Left ventricle myocardium inferior (tissue), 1 donor: ENCODE measurements at regions not wholly inside any gene's neighbourhood (a gene's known extent, or its start where the extent isn't known, plus 50 kb on each side); places are given as distances from the start of the nearest gene placed in this dataset.

Experiments used
- DNase-seq: peaks from one replicate; pipeline ENCODE4 v3.0.0-alpha.2; 2020
- H3K27ac ChIP-seq: fragments of 200-600 bp; replicated peaks from 2 replicates; pipeline ENCODE4 v1.8.0; 2021
- H3K27me3 ChIP-seq: fragments of 200-600 bp; 2 replicates; pipeline ENCODE4 v1.8.0; 2021; ENCODE audit warnings: low read depth
- H3K36me3 ChIP-seq: fragments of 200-600 bp; 2 replicates; pipeline ENCODE4 v1.8.0; 2021
- H3K4me1 ChIP-seq: fragments of 200-600 bp; 2 replicates; pipeline ENCODE4 v1.8.0; 2021
- H3K4me3 ChIP-seq: fragments of 200-600 bp; 2 replicates; pipeline ENCODE4 v1.8.0; 2021; ENCODE audit warnings: mild to moderate bottlenecking, moderate library complexity
- H3K9me3 ChIP-seq: fragments of 200-600 bp; replicated peaks from 2 replicates; pipeline ENCODE4 v1.8.0; 2021
- CTCF ChIP-seq: fragments of 200-600 bp; IDR thresholded peaks from 2 replicates; pipeline ENCODE4 v1.8.0; 2021; ENCODE audit warnings: antibody characterized with exemption, mild to moderate bottlenecking, borderline replicate concordance
- intact Hi-C: fragments of 100-400 bp; cut with micrococcal nuclease; formaldehyde crosslinking; loops from one replicate; pipeline ENCODE4 v1.11.0; 2022
- donor health status: DM: no; HTN: yes; CAD: no; lungs with severe emphysema.

- intact Hi-C loops: no loop called here
- H3K27ac ChIP-seq: no peak overlapping the region
- no peak overlapping the region for H3K4me3 ChIP-seq
- TF ChIP-seq CTCF: no peak
- no peaks in the 10 kb centered on the region for H3K36me3 ChIP-seq
- no peaks in the 10 kb centered on the region for H3K4me1 ChIP-seq
- H3K9me3 ChIP-seq: no peaks in the 10 kb centered on the region
- no peak for DNase-seq
- H3K27me3 ChIP-seq: no peaks in the 10 kb centered on the region
Measured at GRCh38 chrX:115408771-115409400, 119.4 kb downstream of the LUZP4 start.

GRCh38 chrX:115409551-115409950 lies 120.0 kb downstream of the LUZP4 start:
- no peaks in the 10 kb centered on the region for H3K9me3 ChIP-seq
- intact Hi-C loops: no loop called here
- H3K4me1 ChIP-seq: no peaks in the 10 kb centered on the region
- TF ChIP-seq CTCF: no peak
- H3K4me3 ChIP-seq: no peak overlapping the region
- H3K36me3 ChIP-seq: no peaks in the 10 kb centered on the region
- no peak for DNase-seq
- H3K27me3 ChIP-seq: no peaks in the 10 kb centered on the region
- H3K27ac ChIP-seq: no peak overlapping the region

- DNase-seq: no peak
- TF ChIP-seq CTCF: no peak
Measured at GRCh38 chrX:115410731-115411428, 121.4 kb downstream of the LUZP4 start.

GRCh38 chrX:115413246-115413878 lies 123.8 kb downstream of the LUZP4 start:
- Histone ChIP-seq H3K4me3 (no peak overlapping the region), H3K27me3 (no peaks in the 10 kb centered on the region), H3K36me3 (no peaks in the 10 kb centered on the region), H3K9me3 (no peaks in the 10 kb centered on the region), H3K27ac (no peak overlapping the region), H3K4me1 (no peaks in the 10 kb centered on the region)
- no peak for TF ChIP-seq CTCF
- DNase-seq: no peak
- intact Hi-C loops: no loop called here

More at GRCh38 chrX:115410731-115411428, 121.4 kb downstream of the LUZP4 start:
- Histone ChIP-seq H3K9me3 (no peaks in the 10 kb centered on the region), H3K4me1 (no peaks in the 10 kb centered on the region), H3K27me3 (no peaks in the 10 kb centered on the region), H3K4me3 (no peak overlapping the region), H3K27ac (no peak overlapping the region), H3K36me3 (no peaks in the 10 kb centered on the region)
- intact Hi-C loops: no loop called here

GRCh38 chrX:115419069-115419468 lies 129.6 kb downstream of the LUZP4 start:
- Histone ChIP-seq H3K36me3 (no peaks in the 10 kb centered on the region), H3K27ac (no peak overlapping the region), H3K4me1 (no peaks in the 10 kb centered on the region), H3K27me3 (no peaks in the 10 kb centered on the region), H3K4me3 (no peak overlapping the region), H3K9me3 (no peaks in the 10 kb centered on the region)
- no peak for DNase-seq
- TF ChIP-seq CTCF: no peak
- intact Hi-C loops: no loop called here
